GM12878 (cell line): ENCODE measurements at regions not wholly inside any gene's neighbourhood (a gene's known extent, or its start where the extent isn't known, plus 50 kb on each side); places are given as distances from the start of the nearest gene placed in this dataset.

Experiments
- ATAC-seq: fragments of 200-7000 bp; cut with Tn5 transposase; 3 replicates; pipeline ENCODE4 v1.9.1; 2020; ENCODE audit warnings: mild to moderate bottlenecking, moderate library complexity
- BruUV-seq: library from RNA; stranded (reverse); fragments of 400-500 nt; replicated peaks from 2 replicates; lab custom pipeline; 2021; lab: Mats Ljungman, UMichigan
- CTCF ChIA-PET: fragments of 300-600 bp; sonication (Branson Sonifier 250); formaldehyde crosslinking; extraction: SDS; loops from one replicate; lab custom pipeline; 2021; ENCODE audit warnings: inconsistent platforms; lab: Yijun Ruan, JAX
- POLR2A ChIA-PET: fragments of 350-600 bp; formaldehyde crosslinking; extraction: SDS; loops from one replicate; lab custom pipeline; 2021; ENCODE audit warnings: inconsistent platforms; lab: Charles Lee
- RAD21 ChIA-PET: fragments of 300-600 bp; sonication (Branson Sonifier 250); formaldehyde crosslinking; loops from one replicate; lab custom pipeline; 2023; ENCODE audit warnings: antibody characterized with exemption; ENCODE audit not compliant: unreplicated experiment; lab: Charles Lee
- SMC1A ChIA-PET: fragments of 300-600 bp; sonication (Branson Sonifier 250); formaldehyde crosslinking; loops from one replicate; lab custom pipeline; 2023; ENCODE audit not compliant: unreplicated experiment, uncharacterized antibody; lab: Charles Lee
- DNase-seq: peaks from one replicate; pipeline ENCODE4 v3.0.0-alpha.2; 2011; ENCODE audit warnings: low read depth, low spot score
- FAIRE-seq: peaks from 3 replicates; lab custom pipeline; 2011; peaks lifted over from hg19 to GRCh38; lab: Jason Lieb, UNC
- H2AFZ ChIP-seq: 2 replicates; pipeline ENCODE4 v1.6.0; 2011; ENCODE audit warnings: low read depth, low read length, control low read depth; ENCODE audit not compliant: control insufficient read depth
- H3K27ac ChIP-seq: 2 replicates; pipeline ENCODE4 v1.5.1; 2011; ENCODE audit warnings: control low read depth; ENCODE audit not compliant: control insufficient read depth, insufficient read depth
- H3K27me3 ChIP-seq, 2 experiments: replicated peaks in 1 of 2; 2 replicates each; pipeline versions ENCODE4 v1.6.0 to v1.6.1; 2011; ENCODE audit warnings: low read length in 1 of 2; ENCODE audit not compliant: control insufficient read depth in 2 of 2, insufficient read depth in 2 of 2
- H3K36me3 ChIP-seq, 2 experiments: 2 replicates each; pipeline ENCODE4 v1.5.1; 2011; ENCODE audit warnings: low read length in 1 of 2; ENCODE audit not compliant: control insufficient read depth in 2 of 2, insufficient read depth in 2 of 2
- H3K4me1 ChIP-seq: 2 replicates; pipeline ENCODE4 v1.6.1; 2011; ENCODE audit warnings: mild to moderate bottlenecking, low read length, moderate library complexity, mixed read lengths; ENCODE audit not compliant: control insufficient read depth, insufficient read depth
- H3K4me2 ChIP-seq: 2 replicates; pipeline ENCODE4 v1.6.0; 2011; ENCODE audit warnings: control low read depth; ENCODE audit not compliant: control insufficient read depth, insufficient read depth
- H3K4me3 ChIP-seq: fragments of 200-600 bp; sonication (generic); 2 replicates; pipeline ENCODE4 v1.5.1; 2016
- H3K79me2 ChIP-seq: 2 replicates; pipeline ENCODE4 v1.6.0; 2011; ENCODE audit warnings: low read length; ENCODE audit not compliant: control insufficient read depth, insufficient read depth
- H3K9ac ChIP-seq: 2 replicates; pipeline ENCODE4 v1.8.0; 2011; ENCODE audit warnings: low read length, control low read depth, mixed read lengths; ENCODE audit not compliant: control insufficient read depth, insufficient read depth
- H3K9me3 ChIP-seq: replicated peaks from 3 replicates; pipeline ENCODE4 v1.5.1; 2011; ENCODE audit warnings: mild to moderate bottlenecking, low read length; ENCODE audit not compliant: control insufficient read depth, insufficient read depth
- H4K20me1 ChIP-seq: 2 replicates; pipeline ENCODE4 v1.6.0; 2011; ENCODE audit not compliant: control insufficient read depth, insufficient read depth
- BCL11A ChIP-seq: IDR thresholded peaks from 2 replicates; pipeline ENCODE4 v1.6.1; 2011; ENCODE audit warnings: low read depth, low read length
- BHLHE40 ChIP-seq, 2 experiments: fragments of 450-650 bp in 1 of 2; IDR thresholded peaks; 2 replicates each; pipeline ENCODE4 v1.6.1; 2011 to 2017; ENCODE audit warnings: low read depth in 2 of 2, borderline replicate concordance in 1 of 2, improper control_type of control experiment in 1 of 2, low read length in 1 of 2, mild to moderate bottlenecking in 1 of 2
- DPF2 ChIP-seq: fragments of 450-650 bp; IDR thresholded peaks from 2 replicates; pipeline ENCODE4 v1.6.1; 2017; ENCODE audit warnings: mild to moderate bottlenecking
- ELK1 ChIP-seq: IDR thresholded peaks from 2 replicates; pipeline ENCODE4 v1.6.1; 2012; ENCODE audit warnings: low read depth, low read length, improper control_type of control experiment
- HDAC2 ChIP-seq: fragments of 200-600 bp; sonication (generic); IDR thresholded peaks from 2 replicates; pipeline ENCODE4 v1.6.1; 2017
- RAD21 ChIP-seq: IDR thresholded peaks from 2 replicates; pipeline ENCODE4 v1.6.1; 2011; ENCODE audit warnings: mild to moderate bottlenecking, low read depth, low read length, moderate library complexity; ENCODE audit not compliant: insufficient read depth
- SPI1 ChIP-seq: IDR thresholded peaks from 2 replicates; pipeline ENCODE4 v1.6.1; 2011; ENCODE audit warnings: low read depth, mild to moderate bottlenecking, low read length, moderate library complexity, borderline replicate concordance; ENCODE audit not compliant: insufficient read depth
- SRF ChIP-seq, 2 experiments: IDR thresholded peaks; 2 replicates each; pipeline ENCODE4 v1.6.1; 2011; ENCODE audit warnings: low read depth in 2 of 2, low read length in 2 of 2, mild to moderate bottlenecking in 1 of 2, moderate library complexity in 1 of 2
- USF2 ChIP-seq: IDR thresholded peaks from 2 replicates; pipeline ENCODE4 v1.6.1; 2011; ENCODE audit warnings: low read depth, low read length, improper control_type of control experiment, borderline replicate concordance
- WGBS: methylation state at CpG from one replicate; pipeline ENCODE4 v1.1.6; 2016; ENCODE audit warnings: low lambda C conversion rate; ENCODE audit not compliant: insufficient replicate concordance, insufficient coverage; ENCODE audit errors: missing lambda C conversion rate; 5-methylcytosine and 5-hydroxymethylcytosine counted together
- in situ Hi-C: fragments of 300-500 bp; cut with MboI; formaldehyde crosslinking; loops from 9 replicates; pipeline ENCODE4 v1.14.3; 2018; ENCODE audit warnings: mixed read lengths
- intact Hi-C: fragments of 100-400 bp; cut with micrococcal nuclease; formaldehyde crosslinking; loops from one replicate; pipeline ENCODE4 v1.14.2; 2022; ENCODE audit not compliant: unreplicated experiment

GRCh38 chr9:84057662-84058061 lies 77.1 kb downstream of the RMI1 start:
- ChIA-PET SMC1A (no interaction called here), POLR2A (no interaction called here), CTCF (no interaction called here), RAD21 (no interaction called here)
- ATAC-seq: no peak
- TF ChIP-seq USF2 (no peak), BHLHE40 (IDR thresholded peaks at IDR 0.05; ENCODE audit: borderline replicate concordance in 1 of 2, low read depth in 2 of 2, low read length in 1 of 2) (no peak)
- no peaks in the 10 kb centered on the region for H3K36me3 ChIP-seq
- no peak for FAIRE-seq
- in situ Hi-C loops: no loop called here
- no TSS peak for BruUV-seq
- no peaks in the 10 kb centered on the region for H3K4me1 ChIP-seq
- H2AFZ ChIP-seq: no peak overlapping the region
- 30% methylated on average over 4 of the region's 4 CpGs for WGBS
- no peak overlapping the region for H3K4me3 ChIP-seq
- intact Hi-C loops: no loop called here
- H3K9ac ChIP-seq: no peak overlapping the region
- no peak overlapping the region for H3K27ac ChIP-seq
- H3K4me2 ChIP-seq: no peak overlapping the region
- DNase-seq: no peak
- H3K27me3 ChIP-seq: no peaks in the 10 kb centered on the region; a peak in 1 of 4 replicates
- H3K9me3 ChIP-seq: no peaks in the 10 kb centered on the region
- H3K79me2 ChIP-seq: no peaks in the 10 kb centered on the region
- H4K20me1 ChIP-seq: no peaks in the 10 kb centered on the region

- Histone ChIP-seq H4K20me1 (no peaks in the 10 kb centered on the region), H3K4me2 (no peak overlapping the region), H3K27ac (no peak overlapping the region), H3K79me2 (no peaks in the 10 kb centered on the region), H3K36me3 (no peaks in the 10 kb centered on the region), H2AFZ (no peak overlapping the region), H3K9me3 (no peaks in the 10 kb centered on the region), H3K4me1 (no peaks in the 10 kb centered on the region)
- ChIA-PET RAD21 (no interaction called here), SMC1A (no interaction called here)
- FAIRE-seq: no peak
- in situ Hi-C loops: no loop called here
- 27% methylated on average over 1 of the region's 1 CpG for WGBS
- DNase-seq: no peak
- ATAC-seq: no peak
- TF ChIP-seq ELK1 (no peak), SRF (IDR thresholded peaks at IDR 0.05; ENCODE audit: low read depth in 2 of 2, low read length in 2 of 2) (no peak), HDAC2 (no peak), SPI1 (no peak), USF2 (no peak), BCL11A (no peak), DPF2 (no peak), RAD21 (no peak)
- TF ChIP-seq, all 136 proteins: peak for 0
- no peak overlapping the region for H3K4me3 ChIP-seq
- ChIA-PET CTCF (no interaction called here), POLR2A (no interaction called here)
- no peaks in the 10 kb centered on the region; a peak in 1 of 4 replicates for H3K27me3 ChIP-seq
- intact Hi-C loops: no loop called here
- no peak overlapping the region for H3K9ac ChIP-seq
- no TSS peak for BruUV-seq
Observed at GRCh38 chr9:84059936-84060335, 79.3 kb downstream of the RMI1 start.
